ENCODE measurements at regions not wholly inside any gene's neighbourhood (a gene's known extent, or its start where the extent isn't known, plus 50 kb on each side); places are given as distances from the start of the nearest gene placed in this dataset.
A peak's percentile ranks its signal among the peaks of the same experiment; 100 is the strongest.

GRCh38 chr20:56932575-56933330 is 303.6 kb downstream of the TFAP2C start:
- no peak for DNase-seq

- no peak for DNase-seq
Measured at GRCh38 chr20:56933331-56933698, 304.2 kb downstream of the TFAP2C start.

- DNase-seq, result no peak
Measured at GRCh38 chr20:56934888-56935287, 305.8 kb downstream of the TFAP2C start.

- no peak for DNase-seq
Measured at GRCh38 chr20:56940466-56940865, 311.4 kb downstream of the TFAP2C start.

- no peak for DNase-seq
Measured at GRCh38 chr20:56941101-56941686, 312.1 kb downstream of the TFAP2C start.

- DNase-seq, result peak; percentile 28
Measured at GRCh38 chr20:56943946-56944945, 315.1 kb downstream of the TFAP2C start.

- peak; percentile 7 for DNase-seq
Measured at GRCh38 chr20:56945057-56945456, 316.0 kb downstream of the TFAP2C start.

- no peak for DNase-seq
Measured at GRCh38 chr20:56945901-56946300, 316.8 kb downstream of the TFAP2C start.

- no peak for DNase-seq
Measured at GRCh38 chr20:56949318-56949717, 317.1 kb downstream of the BMP7 start.

- no peak for DNase-seq
Measured at GRCh38 chr20:56952258-56953047, 314.0 kb downstream of the BMP7 start.

GRCh38 chr20:56953048-56953586 is 313.3 kb downstream of the BMP7 start:
- DNase-seq, result no peak

GRCh38 chr20:56954797-56955196 is 311.6 kb downstream of the BMP7 start:
- no peak for DNase-seq

GRCh38 chr20:56955680-56956079 is 310.8 kb downstream of the BMP7 start:
- no peak for DNase-seq

- no peak for DNase-seq
Measured at GRCh38 chr20:56956534-56956933, 309.9 kb downstream of the BMP7 start.

GRCh38 chr20:56957737-56958553 is 308.5 kb downstream of the BMP7 start:
- DNase-seq, result peak; percentile 28

GRCh38 chr20:56964901-56965300 is 301.5 kb downstream of the BMP7 start:
- DNase-seq, result no peak

GRCh38 chr20:56967916-56968315 is 298.5 kb downstream of the BMP7 start:
- no peak for DNase-seq

GRCh38 chr20:56968376-56969048 is 297.9 kb downstream of the BMP7 start:
- no peak for DNase-seq

- DNase-seq, result peak; percentile 62
Measured at GRCh38 chr20:56974499-56975250, 291.8 kb downstream of the BMP7 start.

- no peak for DNase-seq
Measured at GRCh38 chr20:56975838-56976237, 290.6 kb downstream of the BMP7 start.
